ENCODE measurements at regions not wholly inside any gene's neighbourhood (a gene's known extent, or its start where the extent isn't known, plus 50 kb on each side); places are given as distances from the start of the nearest gene placed in this dataset.
A peak's percentile ranks its signal among the peaks of the same experiment; 100 is the strongest.

GRCh38 chr14:50041980-50042379, 74.4 kb downstream of the VCPKMT start:
- intact Hi-C loops (cut with DNase I; ENCODE audit: low total_unique reads), result no loop called here
- no peak for DNase-seq
- H3K4me3 ChIP-seq, result no peak overlapping the region
- H3K4me1 ChIP-seq, result peaks cover 0 to 38% (median 31%) of the 10 kb centered on the region in 4 donors
- TF ChIP-seq, protein P1, sequence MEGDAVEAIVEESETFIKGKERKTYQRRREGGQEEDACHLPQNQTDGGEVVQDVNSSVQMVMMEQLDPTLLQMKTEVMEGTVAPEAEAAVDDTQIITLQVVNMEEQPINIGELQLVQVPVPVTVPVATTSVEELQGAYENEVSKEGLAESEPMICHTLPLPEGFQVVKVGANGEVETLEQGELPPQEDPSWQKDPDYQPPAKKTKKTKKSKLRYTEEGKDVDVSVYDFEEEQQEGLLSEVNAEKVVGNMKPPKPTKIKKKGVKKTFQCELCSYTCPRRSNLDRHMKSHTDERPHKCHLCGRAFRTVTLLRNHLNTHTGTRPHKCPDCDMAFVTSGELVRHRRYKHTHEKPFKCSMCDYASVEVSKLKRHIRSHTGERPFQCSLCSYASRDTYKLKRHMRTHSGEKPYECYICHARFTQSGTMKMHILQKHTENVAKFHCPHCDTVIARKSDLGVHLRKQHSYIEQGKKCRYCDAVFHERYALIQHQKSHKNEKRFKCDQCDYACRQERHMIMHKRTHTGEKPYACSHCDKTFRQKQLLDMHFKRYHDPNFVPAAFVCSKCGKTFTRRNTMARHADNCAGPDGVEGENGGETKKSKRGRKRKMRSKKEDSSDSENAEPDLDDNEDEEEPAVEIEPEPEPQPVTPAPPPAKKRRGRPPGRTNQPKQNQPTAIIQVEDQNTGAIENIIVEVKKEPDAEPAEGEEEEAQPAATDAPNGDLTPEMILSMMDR (IDR thresholded peaks at IDR 0.05), result no peak
- H3K27ac ChIP-seq, result no peak overlapping the region
- no peaks in the 10 kb centered on the region for H3K36me3 ChIP-seq
- H3K9me3 ChIP-seq, result no peaks in the 10 kb centered on the region
- H3K27me3 ChIP-seq, result no peaks in the 10 kb centered on the region

GRCh38 chr14:50044042-50044651, 72.2 kb downstream of the VCPKMT start:
- no peaks in the 10 kb centered on the region for H3K36me3 ChIP-seq
- no peaks in the 10 kb centered on the region for H3K9me3 ChIP-seq
- no peak overlapping the region for H3K4me3 ChIP-seq
- DNase-seq, result no peak
- H3K27ac ChIP-seq, result peak overlapping the region; percentile 61 to 68
- intact Hi-C loops (cut with DNase I; ENCODE audit: low total_unique reads), result no loop called here
- H3K27me3 ChIP-seq, result no peaks in the 10 kb centered on the region
- peaks cover 0 to 39% (median 28%) of the 10 kb centered on the region in 4 donors for H3K4me1 ChIP-seq
- TF ChIP-seq, protein P1 (IDR thresholded peaks at IDR 0.05), result no peak

GRCh38 chr14:50045039-50045711, 71.2 kb downstream of the VCPKMT start:
- TF ChIP-seq, protein P1 (IDR thresholded peaks at IDR 0.05), result no peak
- DNase-seq, result peak; percentile 89 to 90

GRCh38 chr14:50045837-50046236, 70.5 kb downstream of the VCPKMT start:
- TF ChIP-seq, protein P1 (IDR thresholded peaks at IDR 0.05), result no peak
- no peak overlapping the region for H3K4me3 ChIP-seq
- H3K27me3 ChIP-seq, result no peaks in the 10 kb centered on the region
- H3K4me1 ChIP-seq, result peaks cover 0 to 28% (median 26%) of the 10 kb centered on the region in 4 donors
- H3K9me3 ChIP-seq, result no peaks in the 10 kb centered on the region
- H3K36me3 ChIP-seq, result no peaks in the 10 kb centered on the region
- DNase-seq, result no peak
- intact Hi-C loops (cut with DNase I; ENCODE audit: low total_unique reads), result no loop called here
- peak overlapping the region; percentile 61 to 68 for H3K27ac ChIP-seq

More at GRCh38 chr14:50045039-50045711, 71.2 kb downstream of the VCPKMT start:
- Histone ChIP-seq H3K9me3 (no peaks in the 10 kb centered on the region), H3K27ac (peak overlapping the region; percentile 61 to 68), H3K36me3 (no peaks in the 10 kb centered on the region), H3K27me3 (no peaks in the 10 kb centered on the region), H3K4me1 (peaks cover 0 to 35% (median 28%) of the 10 kb centered on the region in 4 donors), H3K4me3 (no peak overlapping the region)
- intact Hi-C loops (cut with DNase I; ENCODE audit: low total_unique reads), result no loop called here

DNA sequence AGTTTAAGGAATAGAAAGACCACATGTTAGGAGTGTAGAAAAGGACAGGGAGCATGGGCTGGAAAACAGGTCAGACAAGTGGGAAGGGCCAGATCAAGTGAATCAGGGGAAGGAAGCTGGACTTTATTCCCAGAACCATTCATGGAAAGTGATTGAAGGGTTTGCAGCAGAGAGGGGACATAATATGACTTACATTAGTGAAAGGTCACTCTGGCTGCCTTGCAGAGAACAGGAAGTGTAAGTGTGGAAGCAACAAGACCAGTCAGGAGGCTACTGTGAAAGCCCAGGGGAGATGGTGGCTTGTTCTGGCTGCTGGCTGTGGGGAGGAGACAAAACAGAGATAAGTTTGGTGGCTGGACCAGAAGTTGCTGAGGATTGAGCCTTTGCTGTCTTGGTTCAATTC, 69.1 kb downstream of the VCPKMT start:
- H3K4me3 ChIP-seq, result no peak overlapping the region
- intact Hi-C loops (cut with DNase I; ENCODE audit: low total_unique reads), result no loop called here

More for the DNA sequence above, 69.1 kb downstream of the VCPKMT start:
- Histone ChIP-seq H3K36me3 (no peaks in the 10 kb centered on the region), H3K9me3 (no peaks in the 10 kb centered on the region), H3K4me1 (peaks cover 0 to 28% (median 26%) of the 10 kb centered on the region in 4 donors), H3K27ac (peak overlapping the region in 1 of 2 donors; percentile 33), H3K27me3 (no peaks in the 10 kb centered on the region)
- DNase-seq, result peak in 1 of 2 donors; percentile 31
- TF ChIP-seq, protein P1 (IDR thresholded peaks at IDR 0.05), result no peak

Data from tibial artery (tissue), 4 donors.